GM23338 (cell line): ENCODE measurements at regions not wholly inside any gene's neighbourhood (a gene's known extent, or its start where the extent isn't known, plus 50 kb on each side); places are given as distances from the start of the nearest gene placed in this dataset.

Experiments
- ATAC-seq: fragments of 200-7000 bp; cut with Tn5 transposase; 3 replicates; pipeline ENCODE4 v1.9.1; 2020
- DNase-seq: peaks from one replicate; pipeline ENCODE4 v3.0.0-alpha.2; 2015; ENCODE audit warnings: low spot score
- H2AFZ ChIP-seq: fragments of 200-600 bp; sonication (generic); 2 replicates; pipeline ENCODE4 v1.8.0; 2016; ENCODE audit warnings: antibody characterized with exemption, mild to moderate bottlenecking, moderate library complexity
- H3F3A ChIP-seq: fragments of 200-600 bp; sonication (generic); replicated peaks from 2 replicates; pipeline ENCODE4 v1.8.0; 2017; ENCODE audit warnings: antibody characterized with exemption, mixed run types, low read depth
- H3K27ac ChIP-seq: fragments of 200-600 bp; sonication (generic); 2 replicates; pipeline ENCODE4 v1.6.1; 2016; ENCODE audit warnings: low read depth
- H3K27me3 ChIP-seq: fragments of 200-600 bp; sonication (generic); 2 replicates; pipeline ENCODE4 v1.8.0; 2016; ENCODE audit warnings: mild to moderate bottlenecking, mixed run types, moderate library complexity; ENCODE audit not compliant: insufficient read depth
- H3K36me3 ChIP-seq: fragments of 200-600 bp; sonication (generic); 2 replicates; pipeline ENCODE4 v1.8.0; 2016; ENCODE audit warnings: mild to moderate bottlenecking; ENCODE audit not compliant: insufficient read depth
- H3K4me1 ChIP-seq: fragments of 200-600 bp; sonication (generic); 2 replicates; pipeline ENCODE4 v1.8.0; 2016; ENCODE audit warnings: mild to moderate bottlenecking, moderate library complexity; ENCODE audit not compliant: insufficient read depth
- H3K4me2 ChIP-seq: fragments of 200-600 bp; sonication (generic); 2 replicates; pipeline ENCODE4 v1.7.1; 2017; ENCODE audit warnings: mixed run types
- H3K4me3 ChIP-seq: fragments of 200-600 bp; sonication (generic); 2 replicates; pipeline ENCODE4 v1.6.1; 2016; ENCODE audit warnings: mixed run types
- H3K79me2 ChIP-seq: fragments of 200-600 bp; sonication (generic); replicated peaks from 2 replicates; pipeline ENCODE4 v1.8.0; 2017; ENCODE audit warnings: mild to moderate bottlenecking; ENCODE audit not compliant: insufficient read depth
- H3K9me2 ChIP-seq: fragments of 200-600 bp; sonication (generic); 2 replicates; pipeline ENCODE4 v1.8.0; 2017; ENCODE audit not compliant: insufficient read depth
- H4K20me1 ChIP-seq: fragments of 200-600 bp; sonication (generic); replicated peaks from 2 replicates; pipeline ENCODE4 v1.8.0; 2017; ENCODE audit warnings: mild to moderate bottlenecking; ENCODE audit not compliant: insufficient read depth
- H3K27ac Mint-ChIP-seq: 2 replicates; pipeline ENCODE4 v1.8.0; 2020; ENCODE audit warnings: inconsistent platforms, mild to moderate bottlenecking, moderate library complexity, mixed read lengths
- H3K27me3 Mint-ChIP-seq: 3 replicates; pipeline ENCODE4 v1.8.0; 2022; ENCODE audit warnings: low read depth, mild to moderate bottlenecking, moderate library complexity, mixed read lengths, inconsistent platforms; ENCODE audit not compliant: insufficient read depth, poor library complexity
- H3K36me3 Mint-ChIP-seq: 3 replicates; pipeline ENCODE4 v1.8.0; 2021; ENCODE audit warnings: low read depth, mild to moderate bottlenecking, inconsistent platforms, moderate library complexity, mixed read lengths
- H3K4me1 Mint-ChIP-seq: 3 replicates; pipeline ENCODE4 v1.8.0; 2020; ENCODE audit warnings: mild to moderate bottlenecking, inconsistent platforms, mixed read lengths
- H3K4me3 Mint-ChIP-seq: 3 replicates; pipeline ENCODE4 v1.8.0; 2021; ENCODE audit warnings: moderate library complexity, mild to moderate bottlenecking, inconsistent platforms, mixed read lengths
- H3K9me3 Mint-ChIP-seq: 3 replicates; pipeline ENCODE4 v1.8.0; 2020; ENCODE audit warnings: moderate library complexity, mild to moderate bottlenecking, inconsistent platforms, mixed read lengths
- CREB1 ChIP-seq: fragments of 250-450 bp; sonication (Bioruptor Pico); IDR thresholded peaks from 2 replicates; pipeline ENCODE4 v1.5.0; 2020; ENCODE audit warnings: low read depth, mild to moderate bottlenecking, moderate library complexity
- ETS1 ChIP-seq: IDR thresholded peaks from 2 replicates; pipeline ENCODE4 v1.6.1; 2016; ENCODE audit warnings: antibody characterized with exemption
- EZH2phosphoT487 ChIP-seq: fragments of 200-600 bp; sonication (generic); IDR thresholded peaks from one replicate; pipeline ENCODE4 v1.8.1; 2018; ENCODE audit warnings: antibody characterized with exemption; ENCODE audit not compliant: unreplicated experiment
- JUNB ChIP-seq: IDR thresholded peaks from one replicate; pipeline ENCODE4 v1.6.1; 2016; ENCODE audit warnings: antibody characterized with exemption; ENCODE audit not compliant: unreplicated experiment
- NANOG ChIP-seq: IDR thresholded peaks from 2 replicates; pipeline ENCODE4 v1.6.1; 2016; ENCODE audit warnings: antibody characterized with exemption, borderline replicate concordance
- STAT1 ChIP-seq: IDR thresholded peaks from one replicate; pipeline ENCODE4 v1.6.1; 2016; ENCODE audit warnings: antibody characterized with exemption; ENCODE audit not compliant: unreplicated experiment
- ZNF114 ChIP-seq: fragments of 250-450 bp; sonication (Bioruptor Pico); IDR thresholded peaks from 2 replicates; pipeline ENCODE4 v1.5.0; 2020; ENCODE audit warnings: mild to moderate bottlenecking, moderate library complexity
- ZNF331 ChIP-seq: fragments of 250-450 bp; sonication (Bioruptor Pico); IDR thresholded peaks from 2 replicates; pipeline ENCODE4 v1.5.0; 2020; ENCODE audit warnings: low read depth, mild to moderate bottlenecking, moderate library complexity
- ZNF462 ChIP-seq: fragments of 250-450 bp; sonication (Bioruptor Pico); IDR thresholded peaks from 2 replicates; pipeline ENCODE4 v1.5.0; 2020; ENCODE audit warnings: mild to moderate bottlenecking, moderate library complexity

- H3K9me2 ChIP-seq = peaks cover 9% of the 10 kb centered on the region
- H3K27me3 ChIP-seq = no peaks in the 10 kb centered on the region
- TF ChIP-seq CREB1 (CRISPR knock-in tag) = no peak
- no peaks in the 10 kb centered on the region for H3K36me3 ChIP-seq
- no peaks in the 10 kb centered on the region for H3K9me3 Mint-ChIP-seq
- H3K27ac Mint-ChIP-seq = no peak overlapping the region
- H2AFZ ChIP-seq = no peak overlapping the region
- H3K4me1 Mint-ChIP-seq = peaks cover 22% of the 10 kb centered on the region; the same call in 2 of the 3 replicates
- no peak overlapping the region for H3K4me3 ChIP-seq
- H3K27ac ChIP-seq = no peak overlapping the region
- no peak overlapping the region for H3K4me3 Mint-ChIP-seq
- H3K79me2 ChIP-seq = no peaks in the 10 kb centered on the region
- H3K4me1 ChIP-seq = peaks cover 10% of the 10 kb centered on the region
- no peaks in the 10 kb centered on the region for H3F3A ChIP-seq
- H3K36me3 Mint-ChIP-seq = no peaks in the 10 kb centered on the region
- DNase-seq = no peak
- H3K4me2 ChIP-seq = no peak overlapping the region
- H3K27me3 Mint-ChIP-seq = peaks cover 8% of the 10 kb centered on the region
- ATAC-seq = no peak
- H4K20me1 ChIP-seq = no peaks in the 10 kb centered on the region
Observed at GRCh38 chr2:128874608-128875007, 555.9 kb upstream of the HS6ST1 start.

GRCh38 chr2:128876986-128877983 lies 558.6 kb upstream of the HS6ST1 start:
- Histone ChIP-seq H2AFZ (no peak overlapping the region), H3K79me2 (no peaks in the 10 kb centered on the region), H4K20me1 (no peaks in the 10 kb centered on the region), H3K4me2 (no peak overlapping the region), H3F3A (no peaks in the 10 kb centered on the region), H3K27me3 (no peaks in the 10 kb centered on the region), H3K4me3 (no peak overlapping the region), H3K9me2 (peaks cover 6% of the 10 kb centered on the region), H3K27ac (no peak overlapping the region), H3K36me3 (no peaks in the 10 kb centered on the region), H3K4me1 (peaks cover 10% of the 10 kb centered on the region)
- Mint-ChIP-seq H3K4me3 (no peak overlapping the region), H3K27ac (no peak overlapping the region), H3K9me3 (no peaks in the 10 kb centered on the region; the same call in 2 of the 3 replicates), H3K36me3 (peaks cover 4% of the 10 kb centered on the region; the same call in 1 of the 3 replicates), H3K4me1 (peaks cover 24% of the 10 kb centered on the region; the same call in 2 of the 3 replicates), H3K27me3 (peaks cover 8% of the 10 kb centered on the region)
- TF ChIP-seq ZNF331 (CRISPR knock-in tag) = no peak
- no peak for TF ChIP-seq NANOG
- TF ChIP-seq STAT1 = no peak
- no peak for TF ChIP-seq JUNB
- no peak for TF ChIP-seq ETS1
- TF ChIP-seq EZH2phosphoT487 = no peak
- TF ChIP-seq ZNF462 = no peak
- no peak for TF ChIP-seq ZNF114
- no peak for DNase-seq
- ATAC-seq = no peak
